ENCODE measurements at regions not wholly inside any gene's neighbourhood (a gene's known extent, or its start where the extent isn't known, plus 50 kb on each side); places are given as distances from the start of the nearest gene placed in this dataset.

- in situ Hi-C loops (cut with HindIII; ENCODE audit: low sequenced_read_pairs), result no loop called here
- H3K4me3 ChIP-seq (ENCODE audit: low read depth, low read length), result no peak overlapping the region
- no peak for DNase-seq (ENCODE audit: low read depth, low spot score)
- no peak for TF ChIP-seq CTCF (IDR thresholded peaks at IDR 0.05; ENCODE audit: low read depth, low read length)
Measured at GRCh38 chr12:105585107-105585506, 254.6 kb downstream of the C12orf75 start.

DNA sequence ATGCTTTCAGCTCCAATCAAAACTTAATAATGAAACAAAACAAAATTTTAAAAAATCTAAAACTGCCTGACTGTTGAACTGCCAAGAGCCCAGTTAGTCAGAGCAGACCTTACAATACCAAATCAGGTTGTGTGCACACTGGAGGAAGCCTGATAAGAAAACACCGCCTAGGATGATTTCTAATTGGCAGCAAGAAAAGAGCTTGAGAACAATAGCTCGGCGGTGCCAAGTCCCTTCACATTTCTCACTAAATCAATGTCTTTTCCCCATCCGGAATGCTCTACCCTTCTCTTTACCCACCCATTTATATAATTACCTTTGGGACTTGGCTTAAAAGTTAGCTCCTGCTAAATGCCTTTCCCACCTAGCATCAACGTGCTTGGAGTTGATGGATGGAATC lies 256.7 kb downstream of the C12orf75 start:
- no peak for TF ChIP-seq CTCF (IDR thresholded peaks at IDR 0.05; ENCODE audit: low read depth, low read length)
- in situ Hi-C loops (cut with HindIII; ENCODE audit: low sequenced_read_pairs), result no loop called here
- no peak overlapping the region for H3K4me3 ChIP-seq (ENCODE audit: low read depth, low read length)
- DNase-seq (ENCODE audit: low read depth, low spot score), result no peak

DNA sequence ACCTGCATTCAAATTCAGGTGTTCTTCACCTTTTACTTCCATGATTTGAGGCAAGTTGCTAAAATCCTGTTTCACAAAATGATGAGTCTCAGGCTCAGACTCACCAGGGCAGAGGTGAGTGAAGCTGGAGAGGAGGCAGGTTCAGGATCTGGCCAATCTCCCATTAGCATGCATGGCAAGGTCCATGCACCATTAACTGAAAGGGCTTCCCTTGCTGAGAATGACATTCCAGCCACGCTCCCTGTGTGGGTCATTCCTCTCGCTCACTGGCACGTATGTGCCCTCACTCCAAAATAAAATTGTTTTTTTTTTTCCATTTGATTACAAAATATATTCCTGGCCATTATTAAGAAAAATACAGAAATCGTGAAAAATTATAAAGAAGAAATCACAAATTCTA lies 257.6 kb downstream of the C12orf75 start:
- DNase-seq (ENCODE audit: low read depth, low spot score), result no peak
- TF ChIP-seq CTCF (IDR thresholded peaks at IDR 0.05; ENCODE audit: low read depth, low read length), result no peak
- in situ Hi-C loops (cut with HindIII; ENCODE audit: low sequenced_read_pairs), result no loop called here
- H3K4me3 ChIP-seq (ENCODE audit: low read depth, low read length), result no peak overlapping the region

GRCh38 chr12:105590571-105590970 lies 260.1 kb downstream of the C12orf75 start:
- DNase-seq (ENCODE audit: low read depth, low spot score), result no peak
- in situ Hi-C loops (cut with HindIII; ENCODE audit: low sequenced_read_pairs), result no loop called here
- no peak overlapping the region for H3K4me3 ChIP-seq (ENCODE audit: low read depth, low read length)
- no peak for TF ChIP-seq CTCF (IDR thresholded peaks at IDR 0.05; ENCODE audit: low read depth, low read length)

- in situ Hi-C loops (cut with HindIII; ENCODE audit: low sequenced_read_pairs), result no loop called here
- no peak for DNase-seq (ENCODE audit: low read depth, low spot score)
Measured at GRCh38 chr12:105595440-105595839, 264.9 kb downstream of the C12orf75 start.

DNA sequence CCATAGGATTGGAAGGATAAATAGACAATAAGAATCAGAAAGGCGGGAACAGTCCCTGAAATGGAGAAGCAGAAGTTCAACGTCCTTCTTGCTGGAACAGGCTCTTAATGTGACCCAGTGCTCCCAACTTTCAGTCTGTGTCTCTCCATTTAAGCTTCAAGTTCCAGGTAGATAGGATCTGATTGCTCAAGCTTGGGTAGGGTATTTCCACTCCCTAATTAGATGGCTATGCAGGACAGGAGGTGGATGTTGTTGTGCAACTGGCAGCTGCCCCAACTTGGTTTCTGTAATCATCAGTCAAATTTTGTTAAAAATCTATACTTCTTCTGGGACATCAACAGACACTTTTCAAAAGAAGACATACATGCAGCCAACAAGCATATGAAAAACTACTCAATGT lies 266.2 kb downstream of the C12orf75 start:
- TF ChIP-seq CTCF (IDR thresholded peaks at IDR 0.05; ENCODE audit: low read depth, low read length), result no peak
- no peak for DNase-seq (ENCODE audit: low read depth, low spot score)
- in situ Hi-C loops (cut with HindIII; ENCODE audit: low sequenced_read_pairs), result no loop called here
- H3K4me3 ChIP-seq (ENCODE audit: low read depth, low read length), result no peak overlapping the region

More at GRCh38 chr12:105595440-105595839, 264.9 kb downstream of the C12orf75 start:
- H3K4me3 ChIP-seq (ENCODE audit: low read depth, low read length), result no peak overlapping the region
- no peak for TF ChIP-seq CTCF (IDR thresholded peaks at IDR 0.05; ENCODE audit: low read depth, low read length)

- TF ChIP-seq CTCF (IDR thresholded peaks at IDR 0.05; ENCODE audit: low read depth, low read length), result no peak
- no peak for DNase-seq (ENCODE audit: low read depth, low spot score)
- in situ Hi-C loops (cut with HindIII; ENCODE audit: low sequenced_read_pairs), result no loop called here
- H3K4me3 ChIP-seq (ENCODE audit: low read depth, low read length), result no peak overlapping the region
Measured at GRCh38 chr12:105598031-105598430, 267.5 kb downstream of the C12orf75 start.

Measured in astrocyte of the spinal cord (primary cell).